HG03565 (cell line): ENCODE measurements at regions not wholly inside any gene's neighbourhood (a gene's known extent, or its start where the extent isn't known, plus 50 kb on each side); places are given as distances from the start of the nearest gene placed in this dataset.

Source experiments
- ATAC-seq: cut with Tn5 transposase; IDR thresholded peaks from one replicate; pipeline ENCODE4 v1.9.1; 2021; ENCODE audit warnings: mild to moderate bottlenecking, moderate library complexity; ENCODE audit not compliant: unreplicated experiment

- ATAC-seq, result no peak
Measured at GRCh38 chr3:146851665-146852064, 246.5 kb upstream of the PLSCR5 start.

- ATAC-seq, result no peak
Measured at GRCh38 chr3:146845361-146845760, 240.2 kb upstream of the PLSCR5 start.

GRCh38 chr3:146843476-146843875 lies 238.3 kb upstream of the PLSCR5 start:
- ATAC-seq, result no peak

- no peak for ATAC-seq
Measured at GRCh38 chr3:146839727-146840375, 234.7 kb upstream of the PLSCR5 start.

- no peak for ATAC-seq
Measured at GRCh38 chr3:146838221-146838620, 233.1 kb upstream of the PLSCR5 start.

DNA sequence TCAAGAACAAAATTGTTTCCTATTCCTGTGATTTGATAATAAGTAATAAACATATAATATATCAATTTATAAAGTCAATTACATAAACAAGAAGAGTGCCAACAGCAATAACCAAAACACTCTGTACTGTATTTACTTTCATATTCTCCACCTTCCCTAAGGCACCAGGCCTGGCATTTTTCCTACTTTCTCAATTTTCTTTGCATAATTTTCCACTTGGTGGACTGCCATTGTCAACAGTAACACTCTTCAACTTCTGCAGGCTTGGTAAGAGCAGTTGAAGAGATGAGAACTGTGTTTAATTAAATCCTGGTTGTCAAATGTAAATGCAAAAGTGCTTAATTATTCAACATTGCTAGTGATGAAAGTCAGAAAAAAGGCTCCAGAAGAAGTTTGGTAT lies 229.8 kb upstream of the PLSCR5 start:
- no peak for ATAC-seq

DNA sequence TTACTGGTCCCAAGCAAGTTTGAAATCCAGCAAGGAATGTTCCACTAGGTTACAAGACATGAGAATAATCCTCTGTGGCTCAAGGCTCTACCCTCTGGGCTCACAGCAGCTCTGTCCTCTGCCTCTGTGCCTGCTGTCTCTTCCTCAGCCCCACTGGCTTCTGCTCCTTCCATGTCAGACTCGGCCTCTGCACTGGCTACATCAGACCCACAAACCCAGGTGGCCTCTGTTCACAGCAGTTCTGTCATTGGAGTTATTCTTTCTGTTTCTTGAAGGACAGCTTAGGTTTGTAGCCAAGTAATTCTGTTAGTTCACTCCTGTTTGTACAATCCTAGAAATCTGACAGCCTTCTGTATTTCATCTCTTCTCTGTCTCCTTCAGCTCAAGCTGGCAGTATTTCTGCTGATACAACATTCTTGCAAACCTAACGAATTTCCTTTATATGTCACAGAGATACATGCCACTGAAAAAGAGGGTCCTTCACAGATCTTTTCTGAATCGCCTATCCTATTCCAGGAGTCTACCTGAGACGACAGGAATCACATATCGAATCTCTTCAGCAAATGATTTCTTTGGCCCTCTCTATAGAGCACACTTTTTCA lies 227.8 kb upstream of the PLSCR5 start:
- no peak for ATAC-seq

- ATAC-seq, result no peak
Measured at GRCh38 chr3:146831659-146832058, 226.5 kb upstream of the PLSCR5 start.

DNA sequence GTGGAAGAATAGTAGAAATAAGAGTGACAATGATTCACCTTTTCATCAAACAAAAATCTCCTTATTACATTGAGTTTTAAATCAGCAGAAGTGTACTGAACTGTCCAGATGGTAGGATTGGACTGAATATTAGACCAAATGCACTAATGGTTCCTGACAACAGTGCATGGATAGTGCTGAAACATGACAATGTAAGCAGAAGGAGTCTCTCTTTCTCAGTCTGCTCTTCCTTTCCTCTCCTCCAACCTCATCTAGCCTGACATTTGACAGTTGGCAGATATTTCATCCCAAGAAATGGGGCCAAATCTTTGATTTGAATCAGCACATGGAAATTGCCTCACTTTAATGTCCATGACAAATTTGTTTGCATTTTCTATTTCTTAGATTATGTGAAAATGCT lies 225.1 kb upstream of the PLSCR5 start:
- no peak for ATAC-seq

DNA sequence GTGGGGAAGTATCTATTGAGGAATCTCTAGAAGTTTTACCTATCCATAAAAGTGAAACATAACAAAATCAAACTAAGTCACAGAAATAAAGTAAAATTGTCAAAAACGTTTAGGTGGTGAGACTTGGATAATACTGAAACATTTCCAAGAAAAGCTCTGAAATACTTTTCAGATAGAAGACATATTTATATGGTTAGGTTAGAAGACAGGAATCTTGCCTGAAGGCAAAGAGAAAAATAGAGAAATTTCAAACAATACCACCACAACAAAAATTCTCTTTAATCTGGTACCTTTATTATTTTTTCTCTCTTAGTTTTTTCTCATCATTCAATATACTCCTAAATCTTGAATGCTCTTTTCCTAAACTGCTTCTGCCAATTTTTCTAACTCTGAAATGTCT lies 222.7 kb upstream of the PLSCR5 start:
- no peak for ATAC-seq

DNA sequence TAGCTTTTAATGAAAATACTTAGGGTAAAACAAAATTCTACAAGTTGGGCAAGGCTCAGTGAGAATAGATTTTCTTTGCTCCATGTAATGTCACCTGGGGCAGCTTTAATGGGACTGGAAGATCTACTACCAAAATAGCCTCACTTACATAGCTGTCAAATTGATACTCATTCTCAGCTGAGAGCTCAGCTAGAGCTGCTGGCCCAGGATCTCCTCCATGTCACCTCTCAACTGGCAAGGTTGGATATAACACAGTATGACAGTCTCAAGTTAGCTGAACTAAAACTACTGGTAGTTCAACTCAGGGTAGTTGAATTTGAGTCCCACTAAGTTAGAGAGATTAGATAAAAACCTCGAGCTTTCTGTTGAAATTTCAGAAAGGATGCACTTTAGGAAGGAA lies 218.5 kb upstream of the PLSCR5 start:
- no peak for ATAC-seq

- no peak for ATAC-seq
Measured at GRCh38 chr3:146818866-146819265, 213.7 kb upstream of the PLSCR5 start.

DNA sequence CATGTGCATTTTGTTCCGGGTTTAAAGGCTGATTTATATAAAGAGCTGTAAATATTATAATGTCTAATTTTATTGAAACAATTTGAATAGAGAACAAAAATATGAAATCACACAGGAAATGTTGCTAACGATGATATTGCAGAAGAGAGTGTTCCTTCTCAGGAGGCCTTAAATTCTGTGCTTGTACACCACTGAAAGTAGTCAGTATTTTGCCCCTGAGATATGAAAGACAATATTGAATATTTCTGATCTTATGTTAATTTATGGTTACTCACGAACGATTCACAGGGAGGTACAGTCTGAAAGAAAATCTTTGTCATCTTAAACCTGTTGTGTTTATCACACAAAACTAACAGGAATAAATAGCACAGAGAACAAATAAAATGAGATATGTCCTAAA lies 213.2 kb upstream of the PLSCR5 start:
- ATAC-seq, result no peak

DNA sequence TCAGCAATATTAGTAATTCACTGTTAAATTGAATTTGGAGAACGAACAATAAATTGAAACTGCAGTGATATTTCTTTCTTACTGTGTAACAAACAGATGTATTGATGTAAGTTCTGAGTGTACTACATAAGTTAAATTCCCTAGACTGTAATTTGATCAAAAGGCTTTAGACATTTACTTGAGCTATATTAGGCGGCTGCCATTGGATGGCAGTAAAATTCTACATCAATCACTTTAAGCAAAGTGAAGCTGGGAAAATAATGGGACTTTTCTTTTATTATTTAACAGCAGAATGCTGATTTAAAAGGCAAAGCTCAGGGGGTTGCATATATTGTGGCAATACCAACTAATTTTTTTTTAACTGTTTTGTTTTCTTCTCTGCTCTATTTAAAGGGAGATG lies 212.6 kb upstream of the PLSCR5 start:
- no peak for ATAC-seq

GRCh38 chr3:146814601-146815315 lies 209.6 kb upstream of the PLSCR5 start:
- ATAC-seq, result no peak

DNA sequence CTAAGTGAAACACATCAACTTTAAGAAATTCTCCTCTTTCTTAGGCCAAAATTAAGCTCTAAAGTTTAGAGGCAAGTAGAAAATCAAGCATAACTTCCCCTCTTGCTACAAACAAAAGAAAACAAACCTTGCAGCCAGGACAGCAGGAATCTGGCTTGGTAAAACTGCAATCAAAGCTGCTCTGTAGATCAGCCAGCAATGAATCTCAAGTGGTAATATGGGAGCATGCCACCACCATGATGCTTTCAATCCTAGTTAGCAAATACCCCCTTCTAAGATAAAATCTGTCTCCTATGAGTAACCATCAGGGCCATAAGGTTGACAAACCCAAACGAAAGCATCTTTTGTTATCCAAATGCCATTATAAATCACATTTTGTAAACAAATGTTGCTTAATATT lies 208.3 kb upstream of the PLSCR5 start:
- ATAC-seq, result no peak

DNA sequence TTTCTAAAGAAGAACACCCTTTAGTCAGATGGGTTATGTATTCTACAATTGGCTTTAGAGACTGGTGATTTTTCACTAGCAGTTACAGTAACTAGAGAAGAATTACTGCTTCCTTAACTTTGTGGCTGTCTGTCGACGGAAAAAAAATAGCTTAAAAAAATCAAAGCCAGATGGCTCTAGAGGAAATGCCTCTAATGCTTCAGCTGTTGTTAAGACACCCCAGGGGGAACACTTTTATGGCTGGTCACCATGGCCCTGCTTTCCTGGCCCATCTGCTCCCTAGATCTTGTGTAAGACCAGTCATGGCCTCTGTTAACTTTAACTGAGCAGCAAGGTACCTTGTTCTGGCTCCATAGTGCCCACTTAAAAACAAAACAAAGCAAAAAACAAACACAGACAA lies 198.6 kb upstream of the PLSCR5 start:
- ATAC-seq, result no peak

DNA sequence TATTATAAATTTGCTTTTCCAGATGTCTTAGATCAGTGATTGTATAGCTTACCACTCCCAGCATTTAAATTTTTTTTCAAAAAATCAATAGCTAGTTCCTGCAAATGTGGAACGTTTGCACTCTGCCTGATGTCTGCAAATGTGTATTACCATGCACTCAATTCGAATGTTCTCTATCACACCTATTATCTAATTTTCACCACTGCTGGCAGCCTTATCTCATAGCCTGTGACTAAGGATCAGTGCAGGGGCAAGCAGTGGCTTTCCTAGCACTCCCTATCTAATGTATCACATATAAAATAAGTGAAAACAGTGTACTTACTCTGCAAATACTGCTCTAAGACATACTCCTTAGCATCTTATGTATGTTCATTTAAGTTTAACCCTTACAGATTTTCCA lies 196.3 kb upstream of the PLSCR5 start:
- no peak for ATAC-seq

- ATAC-seq, result no peak
Measured at GRCh38 chr3:146800484-146800883, 195.3 kb upstream of the PLSCR5 start.

DNA sequence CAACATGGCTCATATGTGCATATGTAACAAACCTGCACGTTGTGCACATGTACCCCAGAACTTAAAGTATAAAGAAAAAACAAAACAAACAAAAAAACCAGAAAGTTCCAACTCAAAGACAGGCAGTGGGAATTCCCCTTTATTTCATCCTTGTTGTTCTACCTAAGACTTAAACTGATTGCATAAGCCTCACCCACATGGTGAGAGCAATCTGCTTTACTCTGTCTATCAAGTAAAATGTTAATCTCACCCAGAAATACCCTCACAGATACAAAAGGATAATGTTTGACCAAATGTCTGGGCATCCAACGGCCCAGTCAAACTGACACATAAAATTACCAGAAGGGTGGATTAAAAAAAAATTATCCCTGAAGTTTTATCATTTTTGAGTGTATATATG lies 190.9 kb upstream of the PLSCR5 start:
- no peak for ATAC-seq

DNA sequence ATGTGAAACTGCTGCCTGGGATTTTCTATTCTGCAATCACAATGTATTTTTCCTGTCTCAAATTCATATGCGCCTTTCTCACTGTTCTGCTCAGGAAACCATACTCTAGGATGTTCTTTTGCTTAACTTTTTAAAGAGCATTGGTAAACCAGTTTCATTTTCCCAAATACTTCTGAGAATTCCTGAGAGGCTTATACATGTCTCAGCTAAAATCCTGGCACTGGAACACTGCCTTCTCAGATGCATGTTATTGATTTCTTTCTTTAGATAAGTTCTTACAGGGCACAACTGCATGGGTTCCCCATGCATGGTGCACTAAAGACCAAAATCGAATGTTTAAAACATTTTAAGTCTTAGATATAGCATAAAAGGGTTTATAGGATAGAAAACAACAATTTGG lies 178.3 kb upstream of the PLSCR5 start:
- no peak for ATAC-seq

DNA sequence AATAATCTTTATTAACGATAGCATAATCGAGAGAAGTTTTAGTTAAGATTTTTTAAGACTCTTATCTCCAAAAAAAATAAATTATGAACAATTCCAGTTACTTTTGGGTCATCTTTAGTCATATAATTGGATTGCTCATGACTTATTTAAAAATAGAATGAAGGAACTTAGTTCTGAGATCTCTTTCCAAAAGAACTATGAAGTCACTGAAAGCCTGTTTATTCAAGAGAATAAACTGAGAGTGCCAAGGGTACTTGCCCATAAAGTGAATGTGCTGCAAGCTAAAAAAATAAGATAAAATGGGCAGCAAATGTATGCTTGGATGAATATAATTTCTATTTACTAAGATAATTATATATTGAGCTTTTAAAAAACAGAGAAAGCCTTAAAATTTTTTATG lies 176.5 kb upstream of the PLSCR5 start:
- ATAC-seq, result no peak
